ENCODE measurements at regions not wholly inside any gene's neighbourhood (a gene's known extent, or its start where the extent isn't known, plus 50 kb on each side); places are given as distances from the start of the nearest gene placed in this dataset.

GRCh38 chr4:117868201-117868600 is 166.1 kb upstream of the NDST3 start:
- no peak for DNase-seq (ENCODE audit: extremely low spot score, unreplicated experiment)
- Mint-ChIP-seq H3K36me3 (ENCODE audit: unreplicated experiment) (no peaks in the 10 kb centered on the region), H3K4me3 (ENCODE audit: unreplicated experiment) (no peak overlapping the region), H3K9me3 (ENCODE audit: unreplicated experiment) (peaks cover 3% of the 10 kb centered on the region), H3K27ac (ENCODE audit: unreplicated experiment) (no peak overlapping the region), H3K27me3 (ENCODE audit: unreplicated experiment) (no peaks in the 10 kb centered on the region), H3K4me1 (ENCODE audit: unreplicated experiment) (no peaks in the 10 kb centered on the region)
- TF ChIP-seq CTCF (IDR thresholded peaks at IDR 0.05) = no peak

GRCh38 chr4:117873779-117874178 is 160.5 kb upstream of the NDST3 start:
- H3K4me3 Mint-ChIP-seq (ENCODE audit: unreplicated experiment) = no peak overlapping the region
- no peaks in the 10 kb centered on the region for H3K4me1 Mint-ChIP-seq (ENCODE audit: unreplicated experiment)
- no peaks in the 10 kb centered on the region for H3K27me3 Mint-ChIP-seq (ENCODE audit: unreplicated experiment)
- DNase-seq (ENCODE audit: extremely low spot score, unreplicated experiment) = no peak
- H3K36me3 Mint-ChIP-seq (ENCODE audit: unreplicated experiment) = no peaks in the 10 kb centered on the region
- no peak for TF ChIP-seq CTCF (IDR thresholded peaks at IDR 0.05)
- H3K27ac Mint-ChIP-seq (ENCODE audit: unreplicated experiment) = no peak overlapping the region
- H3K9me3 Mint-ChIP-seq (ENCODE audit: unreplicated experiment) = no peaks in the 10 kb centered on the region

GRCh38 chr4:117874216-117874615 is 160.1 kb upstream of the NDST3 start:
- Mint-ChIP-seq H3K27me3 (ENCODE audit: unreplicated experiment) (no peaks in the 10 kb centered on the region), H3K36me3 (ENCODE audit: unreplicated experiment) (no peaks in the 10 kb centered on the region), H3K9me3 (ENCODE audit: unreplicated experiment) (no peaks in the 10 kb centered on the region), H3K4me3 (ENCODE audit: unreplicated experiment) (no peak overlapping the region), H3K27ac (ENCODE audit: unreplicated experiment) (no peak overlapping the region), H3K4me1 (ENCODE audit: unreplicated experiment) (no peaks in the 10 kb centered on the region)
- TF ChIP-seq CTCF (IDR thresholded peaks at IDR 0.05) = no peak
- DNase-seq (ENCODE audit: extremely low spot score, unreplicated experiment) = no peak

GRCh38 chr4:117889978-117890377 is 144.3 kb upstream of the NDST3 start:
- Mint-ChIP-seq H3K9me3 (ENCODE audit: unreplicated experiment) (peaks cover 3% of the 10 kb centered on the region), H3K27ac (ENCODE audit: unreplicated experiment) (no peak overlapping the region), H3K4me1 (ENCODE audit: unreplicated experiment) (no peaks in the 10 kb centered on the region), H3K4me3 (ENCODE audit: unreplicated experiment) (no peak overlapping the region), H3K27me3 (ENCODE audit: unreplicated experiment) (peaks cover 5% of the 10 kb centered on the region), H3K36me3 (ENCODE audit: unreplicated experiment) (no peaks in the 10 kb centered on the region)
- no peak for TF ChIP-seq CTCF (IDR thresholded peaks at IDR 0.05)
- DNase-seq (ENCODE audit: extremely low spot score, unreplicated experiment) = no peak

- TF ChIP-seq CTCF (IDR thresholded peaks at IDR 0.05) = no peak
- peaks cover 18% of the 10 kb centered on the region for H3K27me3 Mint-ChIP-seq (ENCODE audit: unreplicated experiment)
- H3K9me3 Mint-ChIP-seq (ENCODE audit: unreplicated experiment) = no peaks in the 10 kb centered on the region
- no peak overlapping the region for H3K4me3 Mint-ChIP-seq (ENCODE audit: unreplicated experiment)
- H3K27ac Mint-ChIP-seq (ENCODE audit: unreplicated experiment) = no peak overlapping the region
- H3K36me3 Mint-ChIP-seq (ENCODE audit: unreplicated experiment) = no peaks in the 10 kb centered on the region
- no peaks in the 10 kb centered on the region for H3K4me1 Mint-ChIP-seq (ENCODE audit: unreplicated experiment)
- no peak for DNase-seq (ENCODE audit: extremely low spot score, unreplicated experiment)
These were observed 141.1 kb upstream of the NDST3 start for GRCh38 chr4:117893207-117893606.
